T-helper 2 cell treated with Interferon-gamma antibody and Interleukin-4, amounts not matched to agents 5 μg/mL and 100 μg/mL, for 36 hours (primary cell): ENCODE measurements at regions not wholly inside any gene's neighbourhood (a gene's known extent, or its start where the extent isn't known, plus 50 kb on each side); places are given as distances from the start of the nearest gene placed in this dataset.

ENCODE experiments used
- DNase-seq: peaks from one replicate; pipeline ENCODE4 v3.0.0; 2021; ENCODE audit warnings: low spot score
- H3K27ac Mint-ChIP-seq: one replicate; pipeline ENCODE4 v1.8.0; 2021; ENCODE audit warnings: mild to moderate bottlenecking, mixed read lengths
- H3K27me3 Mint-ChIP-seq: one replicate; pipeline ENCODE4 v1.8.0; 2021; ENCODE audit warnings: low read depth, mixed read lengths
- H3K36me3 Mint-ChIP-seq: one replicate; pipeline ENCODE4 v1.8.0; 2021; ENCODE audit warnings: low read depth, mixed read lengths
- H3K4me1 Mint-ChIP-seq: one replicate; pipeline ENCODE4 v1.8.0; 2021; ENCODE audit warnings: low read depth, mixed read lengths
- H3K4me3 Mint-ChIP-seq: one replicate; pipeline ENCODE4 v1.8.0; 2022; ENCODE audit warnings: mild to moderate bottlenecking, moderate library complexity, mixed read lengths
- H3K9me3 Mint-ChIP-seq: one replicate; pipeline ENCODE4 v1.8.0; 2021; ENCODE audit warnings: mixed read lengths

DNA sequence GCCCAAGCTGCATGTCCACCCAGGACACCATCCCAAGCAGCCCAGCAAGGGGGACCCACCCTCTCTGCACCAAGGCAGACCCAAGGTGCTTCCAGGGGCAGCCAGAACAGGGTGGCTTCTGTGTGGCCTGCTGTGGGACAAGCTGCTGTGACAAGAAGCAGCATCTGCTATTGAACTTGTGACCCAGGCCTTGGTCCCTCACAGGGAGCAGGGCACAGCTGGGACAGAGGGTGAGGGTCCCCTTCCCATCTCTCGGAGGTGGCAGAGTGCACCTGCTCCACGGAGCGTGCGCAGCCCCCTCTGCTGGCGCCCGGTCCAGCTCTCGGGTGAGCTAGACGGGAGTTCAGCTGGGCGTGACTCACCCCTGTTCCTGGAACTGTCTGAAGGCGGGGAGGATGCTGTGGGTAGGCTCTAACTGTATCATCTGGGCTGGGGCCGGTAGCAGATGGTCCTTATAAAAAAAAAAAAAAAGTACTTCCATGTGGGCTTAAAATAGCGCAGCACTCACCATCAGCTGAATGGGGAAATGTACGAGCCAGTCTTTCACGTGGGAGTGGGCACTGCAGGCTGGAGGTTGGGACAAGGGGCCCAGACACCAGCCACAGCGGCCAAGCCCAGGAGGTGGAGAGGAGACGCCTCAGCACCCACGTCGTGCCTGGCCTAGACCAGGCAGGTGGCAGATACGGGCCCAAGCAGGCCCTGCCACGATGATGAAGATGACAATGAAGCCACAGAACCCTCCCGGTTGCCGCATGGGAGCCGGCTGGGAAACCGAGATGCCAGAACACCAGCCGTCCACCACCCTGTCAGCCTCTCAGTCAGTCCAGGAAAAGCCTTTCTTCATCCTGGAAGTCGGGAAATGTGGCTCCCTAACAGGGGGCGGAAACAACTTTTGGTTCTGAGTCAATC, 136.8 kb upstream of the ID2 start:
- Mint-ChIP-seq H3K4me1 (peaks cover 77% of the 10 kb centered on the region), H3K4me3 (peak overlapping the region; percentile 77), H3K36me3 (peaks cover 2% of the 10 kb centered on the region), H3K9me3 (no peaks in the 10 kb centered on the region), H3K27me3 (peaks cover 2% of the 10 kb centered on the region), H3K27ac (peak overlapping the region; percentile 97)
- peak; percentile 92 for DNase-seq

DNA sequence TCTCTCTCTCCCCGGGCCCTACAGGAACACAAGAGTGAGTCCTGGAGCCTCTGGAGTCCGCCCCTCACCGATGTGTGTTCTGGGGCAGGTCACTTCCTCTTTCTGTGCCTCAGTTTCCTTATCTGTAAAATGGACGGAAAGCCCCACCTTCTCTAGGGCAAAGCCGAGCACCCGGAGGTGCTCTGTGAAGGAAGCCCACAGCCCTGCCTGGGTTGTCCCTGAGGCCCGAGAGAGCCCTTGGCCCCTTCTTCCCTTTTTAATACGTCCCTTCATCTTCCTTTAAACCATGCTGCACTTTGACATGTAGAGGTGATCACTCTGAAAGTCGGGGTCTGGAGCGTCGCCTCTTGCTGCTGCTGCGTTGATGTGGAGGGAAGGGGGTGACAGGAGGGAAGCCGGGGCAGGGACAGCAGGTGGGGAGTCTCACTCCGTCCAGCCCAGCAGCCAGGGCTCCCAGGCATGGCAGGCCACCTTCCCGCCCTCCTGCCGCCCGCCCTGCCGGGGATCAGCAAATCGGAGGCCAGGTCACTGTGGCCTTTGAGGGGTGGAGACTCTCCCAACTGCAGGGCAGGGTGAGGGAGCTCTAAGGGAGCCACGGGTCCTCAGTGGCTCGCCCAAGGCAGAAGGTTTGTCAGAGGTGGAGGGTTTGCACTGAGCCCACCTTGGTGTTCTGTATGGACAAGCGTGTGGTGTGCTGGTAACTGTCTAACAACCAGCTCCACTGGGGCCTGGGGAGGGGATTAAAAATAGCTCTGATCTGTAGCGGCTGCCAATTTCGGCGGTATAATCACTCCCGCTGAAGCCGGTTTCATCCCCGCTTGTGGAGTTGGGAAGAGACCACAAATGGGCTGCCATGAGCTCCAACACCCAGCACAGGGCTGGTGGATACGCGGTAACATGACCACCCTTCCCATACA, 135.9 kb upstream of the ID2 start:
- H3K4me3 Mint-ChIP-seq = no peak overlapping the region
- peaks cover 2% of the 10 kb centered on the region for H3K36me3 Mint-ChIP-seq
- no peak for DNase-seq
- peak overlapping the region; percentile 97 for H3K27ac Mint-ChIP-seq
- H3K9me3 Mint-ChIP-seq = no peaks in the 10 kb centered on the region
- H3K4me1 Mint-ChIP-seq = peaks cover 68% of the 10 kb centered on the region
- peaks cover 2% of the 10 kb centered on the region for H3K27me3 Mint-ChIP-seq

DNA sequence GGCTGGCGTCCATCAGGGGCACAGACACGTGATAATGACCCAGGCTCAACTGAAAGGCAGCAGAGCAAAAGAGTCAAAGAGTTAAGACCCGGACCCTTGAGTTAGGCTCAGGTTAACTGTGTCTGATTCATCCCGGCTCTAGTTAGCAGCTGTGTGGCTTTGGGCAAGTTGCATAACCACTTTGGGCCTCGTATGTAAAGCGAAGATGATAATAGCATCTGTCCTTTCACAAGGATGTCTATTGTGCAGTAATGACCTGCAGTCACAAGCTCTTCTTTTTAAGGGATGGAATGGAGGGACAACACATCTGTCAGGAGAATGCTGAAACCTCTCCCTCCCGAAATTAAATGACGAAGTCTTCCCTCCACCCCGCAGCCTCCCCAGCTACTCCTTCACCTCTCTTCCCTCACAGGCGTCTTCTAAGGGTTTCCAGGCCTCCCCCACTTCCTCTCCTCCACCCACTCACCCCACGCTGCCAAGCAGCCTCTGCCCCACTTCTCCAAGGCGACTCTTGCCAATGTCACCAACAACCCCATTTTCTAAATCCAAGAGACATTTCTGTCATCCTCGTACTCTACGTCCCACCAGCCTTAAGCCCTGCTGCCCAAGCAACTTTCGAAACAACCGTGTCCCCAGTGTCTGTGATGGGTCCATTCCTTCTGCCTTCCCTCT, 135.1 kb upstream of the ID2 start:
- H3K27ac Mint-ChIP-seq = peak overlapping the region; percentile 76

DNA sequence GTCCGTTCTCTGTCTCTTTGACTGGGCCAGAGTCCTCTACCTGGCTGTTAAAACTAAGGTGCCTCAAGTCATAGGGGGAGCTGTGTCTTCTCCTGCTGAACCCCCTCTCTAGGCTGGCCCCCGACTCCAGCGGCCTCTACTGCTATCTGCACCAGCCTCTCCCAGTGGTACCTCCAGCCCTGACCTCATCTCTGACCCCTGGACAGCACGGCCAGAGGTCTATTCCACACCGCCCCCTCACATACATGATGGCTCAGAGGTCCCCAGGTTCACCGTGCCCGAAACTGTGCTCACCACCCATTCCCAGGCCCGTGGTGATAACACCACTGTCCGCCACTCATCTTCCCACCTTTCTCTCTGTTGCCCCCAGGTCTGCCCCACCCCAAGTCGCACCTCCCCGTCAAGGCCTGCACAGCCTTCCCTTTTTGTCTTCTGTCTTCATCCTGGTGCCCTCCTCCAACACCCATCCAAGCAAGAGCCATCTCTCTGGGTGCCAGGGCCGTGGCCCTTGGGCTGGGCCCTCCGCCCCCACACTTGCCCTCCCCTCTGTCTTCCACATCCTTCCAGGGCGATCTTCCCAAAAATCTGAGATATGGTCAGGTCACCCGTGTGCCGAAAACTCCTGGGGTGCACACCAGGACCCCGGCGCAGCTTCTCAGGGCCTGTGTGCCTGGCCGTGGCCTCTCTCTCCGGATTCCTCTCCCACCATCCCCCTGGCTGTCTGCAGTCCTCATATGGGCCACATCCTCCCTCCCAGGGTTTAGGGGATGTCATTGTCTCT, 134.4 kb upstream of the ID2 start:
- Mint-ChIP-seq H3K9me3 (no peaks in the 10 kb centered on the region), H3K36me3 (peaks cover 2% of the 10 kb centered on the region), H3K27me3 (peaks cover 2% of the 10 kb centered on the region), H3K4me1 (peaks cover 60% of the 10 kb centered on the region), H3K4me3 (no peak overlapping the region), H3K27ac (peak overlapping the region; percentile 76)
- no peak for DNase-seq

More for the DNA sequence above, 135.1 kb upstream of the ID2 start:
- Mint-ChIP-seq H3K27me3 (peaks cover 2% of the 10 kb centered on the region), H3K36me3 (peaks cover 2% of the 10 kb centered on the region), H3K4me3 (no peak overlapping the region), H3K4me1 (peaks cover 65% of the 10 kb centered on the region), H3K9me3 (no peaks in the 10 kb centered on the region)
- DNase-seq = no peak

DNA sequence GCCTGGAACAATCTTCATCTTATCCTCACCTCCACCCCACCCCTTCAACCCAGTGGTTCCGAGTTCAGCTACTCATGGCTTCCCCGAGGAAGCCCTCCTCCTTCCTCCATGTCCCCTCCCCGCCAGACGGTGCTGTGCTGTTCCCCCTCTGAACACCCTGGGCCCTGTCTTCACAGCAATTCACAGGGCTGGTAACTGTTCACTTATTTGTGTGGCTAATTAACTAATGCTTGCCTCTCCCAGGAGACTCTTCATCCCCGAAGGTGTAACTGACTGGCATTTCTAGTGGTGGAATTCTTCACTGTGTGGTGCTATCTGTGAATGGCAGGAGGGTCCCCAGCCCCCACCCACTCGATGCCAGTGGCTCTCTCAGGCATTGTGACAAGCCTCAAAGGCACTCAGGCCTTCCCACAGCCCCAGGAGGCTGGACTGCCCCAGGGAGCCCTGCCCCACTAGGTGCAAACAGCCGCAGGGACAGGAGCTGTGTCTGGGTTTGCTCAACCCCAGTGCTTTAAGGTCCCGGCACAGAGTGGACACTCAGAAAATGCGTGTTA, 133.7 kb upstream of the ID2 start:
- DNase-seq = no peak
- H3K36me3 Mint-ChIP-seq = peaks cover 2% of the 10 kb centered on the region
- no peak overlapping the region for H3K4me3 Mint-ChIP-seq
- H3K27ac Mint-ChIP-seq = peak overlapping the region; percentile 47
- H3K4me1 Mint-ChIP-seq = peaks cover 54% of the 10 kb centered on the region
- no peaks in the 10 kb centered on the region for H3K9me3 Mint-ChIP-seq
- peaks cover 2% of the 10 kb centered on the region for H3K27me3 Mint-ChIP-seq

DNA sequence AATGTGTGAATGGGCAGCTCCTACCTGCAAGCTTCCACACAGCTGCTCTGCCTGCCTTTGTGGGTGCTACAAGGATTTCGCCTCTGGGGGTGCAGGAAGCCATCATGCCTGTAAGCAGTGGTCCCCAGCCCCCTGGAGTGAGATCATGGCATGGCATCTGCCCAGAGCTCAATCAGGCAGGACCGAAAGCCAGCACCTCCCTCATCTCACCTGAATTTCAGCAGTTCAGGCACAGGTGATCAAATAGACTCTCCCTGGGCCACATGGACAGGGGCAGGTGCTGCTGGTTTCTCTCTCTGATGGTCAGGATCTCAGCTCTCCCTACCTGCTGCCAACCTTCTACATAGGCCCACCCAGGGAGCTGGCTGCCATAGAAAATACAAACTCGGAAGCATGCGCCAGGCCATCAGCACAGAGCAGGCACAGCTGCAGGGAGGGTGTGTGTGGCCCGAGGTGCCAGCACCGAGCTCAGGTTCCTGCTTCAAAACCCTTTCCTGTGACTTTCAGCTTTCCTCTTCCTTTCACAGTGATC, 133.2 kb upstream of the ID2 start:
- no peak overlapping the region for H3K27ac Mint-ChIP-seq
- peaks cover 48% of the 10 kb centered on the region for H3K4me1 Mint-ChIP-seq
- peaks cover 2% of the 10 kb centered on the region for H3K27me3 Mint-ChIP-seq
- peaks cover 2% of the 10 kb centered on the region for H3K36me3 Mint-ChIP-seq
- no peak overlapping the region for H3K4me3 Mint-ChIP-seq
- DNase-seq = no peak
- H3K9me3 Mint-ChIP-seq = no peaks in the 10 kb centered on the region

DNA sequence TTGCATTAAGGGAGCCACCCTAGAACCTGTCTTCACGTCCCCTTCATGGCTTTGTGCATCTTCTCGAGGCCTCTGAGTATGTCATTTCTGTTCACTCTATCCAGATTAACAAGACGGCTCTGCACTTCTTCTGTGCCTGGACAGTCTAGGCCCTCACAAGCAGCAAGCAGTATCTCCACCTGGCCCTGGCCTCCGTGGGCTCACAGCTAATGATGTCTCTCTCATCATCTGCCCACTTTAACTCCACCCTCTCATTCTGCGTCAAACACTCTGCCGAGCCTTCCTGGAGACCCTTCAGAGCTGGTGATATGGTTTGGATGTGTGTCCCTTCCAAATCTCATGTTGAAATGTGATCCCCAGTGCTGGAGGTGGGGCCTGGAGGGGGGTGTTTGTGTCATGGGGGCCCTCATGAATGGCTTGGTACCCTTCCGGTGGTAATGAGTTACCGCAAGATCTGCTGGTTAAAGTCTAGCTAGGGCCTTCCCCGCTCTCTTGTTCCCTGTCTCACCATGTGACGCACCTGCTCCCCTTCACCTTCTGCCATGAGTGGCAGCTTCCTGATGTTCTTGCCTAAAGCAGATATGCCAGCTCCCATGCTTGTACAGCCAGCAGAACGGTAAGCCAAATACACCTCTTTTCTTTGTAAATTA, 132.5 kb upstream of the ID2 start:
- Mint-ChIP-seq H3K4me3 (no peak overlapping the region), H3K27ac (no peak overlapping the region), H3K9me3 (no peaks in the 10 kb centered on the region), H3K36me3 (peaks cover 2% of the 10 kb centered on the region), H3K27me3 (peaks cover 2% of the 10 kb centered on the region), H3K4me1 (peaks cover 41% of the 10 kb centered on the region)
- DNase-seq = no peak

DNA sequence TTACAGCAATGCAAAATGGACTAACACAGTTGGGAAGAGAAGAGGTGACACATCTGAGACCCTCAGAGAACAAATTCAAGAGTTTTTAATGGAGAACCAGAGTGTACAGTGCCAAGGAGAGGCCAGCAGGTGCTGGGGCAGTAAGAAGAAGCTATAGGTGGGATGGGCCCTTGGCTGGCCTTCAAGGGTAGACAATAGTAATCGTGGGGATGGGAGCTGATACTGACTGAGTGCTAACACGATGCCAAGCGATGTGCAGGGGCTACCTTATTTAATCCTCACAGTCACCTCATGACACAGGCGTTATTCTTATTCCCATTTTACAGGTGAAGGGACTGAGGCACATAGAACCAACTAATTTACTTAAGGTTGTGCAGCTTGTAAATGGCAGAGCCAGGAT, 131.9 kb upstream of the ID2 start:
- Mint-ChIP-seq H3K9me3 (peaks cover under 1% of the 10 kb centered on the region), H3K36me3 (peaks cover 2% of the 10 kb centered on the region), H3K4me1 (peaks cover 36% of the 10 kb centered on the region), H3K27me3 (peaks cover 2% of the 10 kb centered on the region), H3K4me3 (no peak overlapping the region), H3K27ac (no peak overlapping the region)
- no peak for DNase-seq

DNA sequence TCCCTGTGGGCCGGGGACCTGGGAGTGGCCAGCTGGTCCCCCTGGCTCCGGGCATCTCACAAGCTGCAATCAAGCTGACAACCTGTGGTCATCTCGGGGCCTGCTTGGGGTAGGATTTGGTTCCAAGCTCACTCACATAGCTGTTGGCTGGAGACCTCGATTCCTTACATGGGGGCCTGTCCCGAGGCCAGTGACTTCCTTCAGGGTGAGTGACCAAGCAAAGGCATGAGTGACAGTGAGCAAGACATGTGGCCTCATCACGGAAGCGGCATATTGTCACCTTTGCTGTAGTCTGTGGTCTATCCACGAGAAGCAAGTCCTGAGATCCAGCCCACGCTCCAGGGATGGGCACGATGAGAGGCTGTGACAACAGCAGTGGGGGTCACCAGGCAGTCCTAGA, 131.4 kb upstream of the ID2 start:
- Mint-ChIP-seq H3K4me1 (peaks cover 30% of the 10 kb centered on the region), H3K36me3 (peaks cover 2% of the 10 kb centered on the region), H3K27me3 (peaks cover 2% of the 10 kb centered on the region), H3K27ac (no peak overlapping the region), H3K4me3 (no peak overlapping the region), H3K9me3 (peaks cover 5% of the 10 kb centered on the region)
- DNase-seq = no peak

DNA sequence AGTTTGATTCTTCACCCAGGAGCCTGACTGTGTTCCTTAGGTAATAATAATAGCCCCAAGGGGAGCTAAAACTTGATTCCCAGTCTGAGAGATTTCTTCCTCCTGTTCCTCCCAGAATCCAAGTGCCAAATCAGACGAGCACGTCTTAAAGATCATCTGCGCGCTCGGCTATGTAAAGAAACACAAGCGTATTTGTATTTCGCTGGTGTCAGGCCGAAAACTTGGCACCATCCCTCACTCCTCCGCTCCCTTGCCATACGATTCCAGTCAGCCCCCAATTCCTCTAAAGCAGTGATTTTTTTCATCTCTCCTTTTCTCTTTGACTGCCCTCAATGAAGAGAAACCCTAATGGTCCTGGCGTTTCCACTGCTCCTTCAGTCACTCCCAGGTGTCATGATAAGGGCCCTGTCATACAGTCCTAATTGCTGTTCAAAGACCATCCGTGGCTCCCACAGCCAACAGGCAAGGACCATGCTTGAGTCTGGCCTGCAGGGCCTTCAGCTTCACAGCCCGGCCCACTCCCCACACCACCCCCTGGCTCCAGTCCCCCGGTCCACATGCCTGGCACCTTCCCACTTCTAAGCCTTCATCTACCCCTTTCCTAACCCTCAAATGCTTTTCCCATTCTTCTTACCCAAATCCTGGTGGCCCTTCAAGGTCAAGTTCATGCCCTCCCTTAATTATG, 130.8 kb upstream of the ID2 start:
- Mint-ChIP-seq H3K4me3 (no peak overlapping the region), H3K9me3 (peaks cover 5% of the 10 kb centered on the region), H3K4me1 (peaks cover 27% of the 10 kb centered on the region), H3K27me3 (peaks cover 2% of the 10 kb centered on the region), H3K36me3 (peaks cover 4% of the 10 kb centered on the region), H3K27ac (no peak overlapping the region)
- no peak for DNase-seq

DNA sequence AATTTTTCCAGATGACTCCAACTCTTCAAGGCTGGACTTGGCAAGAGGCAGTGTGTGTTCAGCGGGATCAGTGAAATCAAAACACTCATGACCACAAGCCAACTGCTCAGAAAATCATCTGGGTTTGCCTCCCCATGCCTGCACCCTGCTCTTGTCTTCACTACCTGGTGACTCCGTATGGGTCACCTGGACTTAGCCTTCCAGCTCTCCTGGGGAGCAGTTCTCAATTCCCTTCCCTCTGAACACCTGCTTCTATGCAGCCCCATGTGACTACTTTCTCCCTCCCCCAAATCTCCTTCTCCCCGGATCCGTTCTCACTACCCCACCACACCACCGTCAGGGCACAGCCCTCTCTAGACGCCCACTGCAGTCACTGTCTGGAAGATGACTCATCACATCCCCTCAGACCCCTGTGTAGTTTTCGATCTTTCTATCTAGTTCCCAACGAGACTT, 130.2 kb upstream of the ID2 start:
- H3K9me3 Mint-ChIP-seq = peaks cover 9% of the 10 kb centered on the region
- no peak for DNase-seq
- H3K4me1 Mint-ChIP-seq = peaks cover 24% of the 10 kb centered on the region
- peaks cover 4% of the 10 kb centered on the region for H3K36me3 Mint-ChIP-seq
- H3K27ac Mint-ChIP-seq = no peak overlapping the region
- H3K4me3 Mint-ChIP-seq = no peak overlapping the region
- peaks cover 2% of the 10 kb centered on the region for H3K27me3 Mint-ChIP-seq

DNA sequence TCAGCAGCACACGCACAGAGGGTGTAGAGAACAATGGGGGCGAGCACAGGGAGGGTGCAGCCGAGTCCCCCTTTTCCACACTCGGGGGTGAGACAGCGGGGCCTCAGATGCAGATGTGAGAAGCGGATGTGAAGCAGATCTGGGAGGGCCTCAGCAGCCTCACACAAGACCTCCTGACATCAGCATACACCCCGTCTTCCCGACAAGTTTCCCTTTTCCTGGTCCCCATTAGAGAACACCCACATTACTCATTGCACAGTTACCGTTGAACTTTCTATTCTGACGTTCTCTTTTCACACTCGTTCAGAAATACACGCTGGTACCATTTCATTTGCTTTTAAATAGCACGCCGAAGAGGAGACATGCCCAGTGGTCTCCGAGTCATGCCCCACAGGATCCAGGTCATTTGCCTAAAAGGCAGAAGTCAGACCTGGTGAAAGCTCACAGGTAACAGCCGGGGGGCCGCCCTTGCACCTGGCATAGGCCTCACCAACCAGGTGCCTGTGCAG, 129.5 kb upstream of the ID2 start:
- peaks cover 1% of the 10 kb centered on the region for H3K36me3 Mint-ChIP-seq
- no peaks in the 10 kb centered on the region for H3K27me3 Mint-ChIP-seq
- peaks cover 9% of the 10 kb centered on the region for H3K9me3 Mint-ChIP-seq
- no peak overlapping the region for H3K4me3 Mint-ChIP-seq
- peaks cover 17% of the 10 kb centered on the region for H3K4me1 Mint-ChIP-seq
- no peak overlapping the region for H3K27ac Mint-ChIP-seq
- DNase-seq = no peak
